ENCODE measurements at regions not wholly inside any gene's neighbourhood (a gene's known extent, or its start where the extent isn't known, plus 50 kb on each side); places are given as distances from the start of the nearest gene placed in this dataset.

GRCh38 chr12:90399357-90399756 is 555.6 kb downstream of the CCER1 start:
- no peak for TF ChIP-seq CTCF (IDR thresholded peaks at IDR 0.05; ENCODE audit: insufficient read depth, low read length, poor library complexity, severe bottlenecking)
- Histone ChIP-seq H3K4me3 (replicated peaks; ENCODE audit: low read depth, low read length) (no peak overlapping the region), H3K36me3 (ENCODE audit: control insufficient read depth, insufficient read depth, low read length) (no peaks in the 10 kb centered on the region), H3K27me3 (replicated peaks; ENCODE audit: control insufficient read depth, insufficient read depth, low read length) (no peaks in the 10 kb centered on the region)
- DNase-seq (ENCODE audit: extremely low read depth, insufficient read length): no peak

GRCh38 chr12:90398285-90398836 is 556.6 kb downstream of the CCER1 start:
- no peak for TF ChIP-seq CTCF (IDR thresholded peaks at IDR 0.05; ENCODE audit: insufficient read depth, low read length, poor library complexity, severe bottlenecking)
- H3K4me3 ChIP-seq (replicated peaks; ENCODE audit: low read depth, low read length): no peak overlapping the region
- no peaks in the 10 kb centered on the region for H3K36me3 ChIP-seq (ENCODE audit: control insufficient read depth, insufficient read depth, low read length)
- no peak for DNase-seq (ENCODE audit: extremely low read depth, insufficient read length)
- H3K27me3 ChIP-seq (replicated peaks; ENCODE audit: control insufficient read depth, insufficient read depth, low read length): no peaks in the 10 kb centered on the region

- no peak overlapping the region for H3K4me3 ChIP-seq (replicated peaks; ENCODE audit: low read depth, low read length)
- H3K36me3 ChIP-seq (ENCODE audit: control insufficient read depth, insufficient read depth, low read length): no peaks in the 10 kb centered on the region
- no peak for TF ChIP-seq CTCF (IDR thresholded peaks at IDR 0.05; ENCODE audit: insufficient read depth, low read length, poor library complexity, severe bottlenecking)
- DNase-seq (ENCODE audit: extremely low read depth, insufficient read length): no peak
- no peaks in the 10 kb centered on the region for H3K27me3 ChIP-seq (replicated peaks; ENCODE audit: control insufficient read depth, insufficient read depth, low read length)
Measured at GRCh38 chr12:90396556-90396955, 558.4 kb downstream of the CCER1 start.

GRCh38 chr12:90393652-90394051 is 561.3 kb downstream of the CCER1 start:
- no peak for DNase-seq (ENCODE audit: extremely low read depth, insufficient read length)
- H3K4me3 ChIP-seq (replicated peaks; ENCODE audit: low read depth, low read length): no peak overlapping the region
- no peak for TF ChIP-seq CTCF (IDR thresholded peaks at IDR 0.05; ENCODE audit: insufficient read depth, low read length, poor library complexity, severe bottlenecking)

GRCh38 chr12:90393089-90393488 is 561.9 kb downstream of the CCER1 start:
- no peak for DNase-seq (ENCODE audit: extremely low read depth, insufficient read length)
- Histone ChIP-seq H3K27me3 (replicated peaks; ENCODE audit: control insufficient read depth, insufficient read depth, low read length) (no peaks in the 10 kb centered on the region), H3K36me3 (ENCODE audit: control insufficient read depth, insufficient read depth, low read length) (no peaks in the 10 kb centered on the region), H3K4me3 (replicated peaks; ENCODE audit: low read depth, low read length) (no peak overlapping the region)
- no peak for TF ChIP-seq CTCF (IDR thresholded peaks at IDR 0.05; ENCODE audit: insufficient read depth, low read length, poor library complexity, severe bottlenecking)

More at GRCh38 chr12:90393652-90394051, 561.3 kb downstream of the CCER1 start:
- Histone ChIP-seq H3K27me3 (replicated peaks; ENCODE audit: control insufficient read depth, insufficient read depth, low read length) (no peaks in the 10 kb centered on the region), H3K36me3 (ENCODE audit: control insufficient read depth, insufficient read depth, low read length) (no peaks in the 10 kb centered on the region)

- no peak for TF ChIP-seq CTCF (IDR thresholded peaks at IDR 0.05; ENCODE audit: insufficient read depth, low read length, poor library complexity, severe bottlenecking)
- Histone ChIP-seq H3K27me3 (replicated peaks; ENCODE audit: control insufficient read depth, insufficient read depth, low read length) (no peaks in the 10 kb centered on the region), H3K36me3 (ENCODE audit: control insufficient read depth, insufficient read depth, low read length) (no peaks in the 10 kb centered on the region), H3K4me3 (replicated peaks; ENCODE audit: low read depth, low read length) (no peak overlapping the region)
- DNase-seq (ENCODE audit: extremely low read depth, insufficient read length): no peak
Measured at GRCh38 chr12:90390947-90391346, 564.0 kb downstream of the CCER1 start.
